Erythroblast (primary cell): ENCODE measurements at regions not wholly inside any gene's neighbourhood (a gene's known extent, or its start where the extent isn't known, plus 50 kb on each side); places are given as distances from the start of the nearest gene placed in this dataset.

Experiments used
- GATA1 ChIP-seq: IDR thresholded peaks from 2 replicates; pipeline ENCODE4 v1.6.1; 2011; ENCODE audit warnings: low read depth, mild to moderate bottlenecking, control low read depth, low read length, moderate library complexity
- POLR2A ChIP-seq: IDR thresholded peaks from 2 replicates; pipeline ENCODE4 v1.6.1; 2011; ENCODE audit warnings: mild to moderate bottlenecking, low read length

- no peak for TF ChIP-seq POLR2A
- TF ChIP-seq GATA1: no peak
These were observed 72.2 kb downstream of the CRLF2 start for GRCh38 chrX:1140236-1140681.
